ENCODE measurements at regions not wholly inside any gene's neighbourhood (a gene's known extent, or its start where the extent isn't known, plus 50 kb on each side); places are given as distances from the start of the nearest gene placed in this dataset.

- TF ChIP-seq EZH2phosphoT487 (IDR thresholded peaks at IDR 0.05; ENCODE audit: borderline replicate concordance, low read length), result no peak
- TF ChIP-seq, protein P1, sequence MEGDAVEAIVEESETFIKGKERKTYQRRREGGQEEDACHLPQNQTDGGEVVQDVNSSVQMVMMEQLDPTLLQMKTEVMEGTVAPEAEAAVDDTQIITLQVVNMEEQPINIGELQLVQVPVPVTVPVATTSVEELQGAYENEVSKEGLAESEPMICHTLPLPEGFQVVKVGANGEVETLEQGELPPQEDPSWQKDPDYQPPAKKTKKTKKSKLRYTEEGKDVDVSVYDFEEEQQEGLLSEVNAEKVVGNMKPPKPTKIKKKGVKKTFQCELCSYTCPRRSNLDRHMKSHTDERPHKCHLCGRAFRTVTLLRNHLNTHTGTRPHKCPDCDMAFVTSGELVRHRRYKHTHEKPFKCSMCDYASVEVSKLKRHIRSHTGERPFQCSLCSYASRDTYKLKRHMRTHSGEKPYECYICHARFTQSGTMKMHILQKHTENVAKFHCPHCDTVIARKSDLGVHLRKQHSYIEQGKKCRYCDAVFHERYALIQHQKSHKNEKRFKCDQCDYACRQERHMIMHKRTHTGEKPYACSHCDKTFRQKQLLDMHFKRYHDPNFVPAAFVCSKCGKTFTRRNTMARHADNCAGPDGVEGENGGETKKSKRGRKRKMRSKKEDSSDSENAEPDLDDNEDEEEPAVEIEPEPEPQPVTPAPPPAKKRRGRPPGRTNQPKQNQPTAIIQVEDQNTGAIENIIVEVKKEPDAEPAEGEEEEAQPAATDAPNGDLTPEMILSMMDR (IDR thresholded peaks at IDR 0.05; ENCODE audit: low read depth, low read length, poor library complexity, severe bottlenecking), result no peak
These were observed 164.0 kb upstream of the ZNF337 start for GRCh38 chr20:25860531-25861150.
